Choroid plexus epithelial cell (primary cell): ENCODE measurements at regions not wholly inside any gene's neighbourhood (a gene's known extent, or its start where the extent isn't known, plus 50 kb on each side); places are given as distances from the start of the nearest gene placed in this dataset.

Source experiments
- DNase-seq: peaks from one replicate; pipeline ENCODE4 v3.0.0-alpha.2; 2010; ENCODE audit warnings: low read depth
- H3K4me3 ChIP-seq: 2 replicates; pipeline ENCODE4 v1.5.1; 2011; ENCODE audit warnings: low read depth, mild to moderate bottlenecking, control low read depth, low read length, moderate library complexity
- CTCF ChIP-seq: conservative IDR thresholded peaks from 2 replicates; pipeline ENCODE4 v1.5.1; 2011; ENCODE audit warnings: low read depth, mild to moderate bottlenecking, control low read depth, inconsistent platforms, low read length, moderate library complexity

DNA sequence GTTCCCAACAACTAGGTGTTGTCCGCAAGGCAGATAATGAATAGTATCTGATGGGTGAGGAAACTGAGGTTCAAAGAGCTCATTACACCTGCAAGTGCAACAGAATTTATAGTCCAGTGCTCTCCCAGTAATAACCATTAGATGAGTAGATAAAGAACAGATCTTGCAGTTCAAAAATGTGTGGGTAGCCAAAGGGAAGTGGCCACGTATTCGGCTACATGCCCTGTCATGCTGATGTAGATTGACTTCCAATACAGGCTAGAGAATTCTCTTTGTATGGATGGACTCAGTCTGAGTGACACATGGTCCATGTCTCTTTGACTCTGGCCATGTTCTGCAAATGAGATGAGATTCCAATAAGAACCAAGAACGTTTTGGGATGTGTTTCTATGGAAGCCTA is 187.9 kb upstream of the LPP start:
- TF ChIP-seq CTCF, result no peak
- no peak overlapping the region for H3K4me3 ChIP-seq
- DNase-seq, result no peak

- H3K4me3 ChIP-seq, result no peak overlapping the region
- no peak for DNase-seq
- no peak for TF ChIP-seq CTCF
Observed at GRCh38 chr3:187966636-187967406, 187.1 kb upstream of the LPP start.

GRCh38 chr3:187967993-187968392 is 186.0 kb upstream of the LPP start:
- no peak overlapping the region for H3K4me3 ChIP-seq
- no peak for TF ChIP-seq CTCF
- peak; percentile 55 for DNase-seq

GRCh38 chr3:187968883-187969580 is 184.9 kb upstream of the LPP start:
- DNase-seq, result peak; percentile 93
- TF ChIP-seq CTCF, result no peak
- no peak overlapping the region for H3K4me3 ChIP-seq

DNA sequence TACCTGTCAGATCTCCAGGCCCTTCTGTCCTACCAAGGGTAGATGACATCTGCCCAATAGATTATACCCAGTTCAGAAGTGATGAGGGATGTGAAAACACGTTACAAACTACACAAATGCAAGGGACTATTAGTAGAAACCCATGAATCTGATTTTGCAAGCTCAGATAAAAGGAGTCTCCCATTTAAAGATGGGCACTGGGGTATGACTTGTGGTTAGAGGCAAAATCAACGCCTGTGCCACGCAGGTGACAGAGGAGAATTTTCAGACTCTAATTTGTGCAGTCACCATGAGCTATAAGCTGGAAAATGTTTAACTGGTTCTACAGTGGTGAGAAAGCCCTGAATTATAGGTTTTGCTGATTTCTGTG is 184.4 kb upstream of the LPP start:
- TF ChIP-seq CTCF, result no peak
- H3K4me3 ChIP-seq, result no peak overlapping the region
- DNase-seq, result no peak

DNA sequence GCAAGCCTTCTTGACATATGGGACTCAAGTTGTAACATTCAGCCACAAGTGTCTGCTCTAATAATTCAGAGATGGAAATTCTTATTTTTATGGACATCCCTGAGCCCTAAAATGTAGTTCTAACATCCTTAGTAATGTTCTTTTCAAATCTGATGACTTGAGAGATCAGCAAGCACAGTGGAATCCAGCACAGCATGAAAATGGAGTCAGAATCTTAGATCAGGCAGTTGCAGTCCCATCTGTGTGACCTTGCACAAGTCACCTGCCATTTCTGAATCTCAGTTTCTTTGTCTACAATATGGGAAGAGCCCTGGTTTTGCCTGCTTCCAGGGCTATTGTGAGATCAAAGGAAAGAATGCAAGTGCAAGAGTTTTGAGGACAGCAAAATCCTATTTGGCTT is 183.9 kb upstream of the LPP start:
- no peak for TF ChIP-seq CTCF
- DNase-seq, result no peak
- no peak overlapping the region for H3K4me3 ChIP-seq

- TF ChIP-seq CTCF, result peak; percentile 10
- no peak overlapping the region for H3K4me3 ChIP-seq
- DNase-seq, result no peak
Observed at GRCh38 chr3:187971629-187972028, 182.3 kb upstream of the LPP start.
